Gastroesophageal sphincter (tissue), 4 donors: ENCODE measurements at regions not wholly inside any gene's neighbourhood (a gene's known extent, or its start where the extent isn't known, plus 50 kb on each side); places are given as distances from the start of the nearest gene placed in this dataset.

Source experiments
- ATAC-seq: fragments of 150-250 bp; one replicate; pipeline ENCODE4 v1.9.1; 2016; ENCODE audit warnings: mild to moderate bottlenecking, moderate library complexity
- H3K27ac ChIP-seq, 4 donors: fragments of 200-600 bp; sonication (generic) in 3 of 4; 1 replicate in 3 of 4; 2 replicates in 1 of 4; pipeline ENCODE4 v1.5.1; 2016 to 2019
- H3K27me3 ChIP-seq: fragments of 200-600 bp; sonication (generic); one replicate; pipeline ENCODE4 v1.5.1; 2019
- H3K36me3 ChIP-seq, 2 donors: fragments of 200-600 bp; sonication (generic); one replicate each; pipeline ENCODE4 v1.5.1; 2019; ENCODE audit warnings: control low read depth in 1 of 2
- H3K4me1 ChIP-seq, 3 donors: fragments of 200-600 bp; sonication (generic); 1 replicate in 2 of 3; 2 replicates in 1 of 3; pipeline ENCODE4 v1.5.1; 2016 to 2019; ENCODE audit warnings: control low read depth in 2 of 3
- H3K4me3 ChIP-seq, 2 donors: fragments of 200-600 bp; sonication (generic); one replicate each; pipeline ENCODE4 v1.5.1; 2019; ENCODE audit warnings: mild to moderate bottlenecking in 1 of 2, moderate library complexity in 1 of 2
- H3K9me3 ChIP-seq, 3 donors: fragments of 200-600 bp; sonication (generic); one replicate each; pipeline ENCODE4 v1.5.1; 2017 to 2019; ENCODE audit warnings: control low read depth in 2 of 3
- EP300 ChIP-seq: sonication (generic); formaldehyde crosslinking; IDR thresholded peaks from one replicate; pipeline ENCODE4 v1.6.1; 2017; ENCODE audit warnings: antibody characterized with exemption, mild to moderate bottlenecking
- POLR2A ChIP-seq, 2 donors: fragments of 450-650 bp; IDR thresholded peaks; one replicate each; pipeline ENCODE4 v1.6.1; 2017; ENCODE audit warnings: antibody characterized with exemption in 2 of 2, mild to moderate bottlenecking in 2 of 2, moderate library complexity in 1 of 2
- POLR2AphosphoS5 ChIP-seq: sonication (generic); formaldehyde crosslinking; IDR thresholded peaks from one replicate; pipeline ENCODE4 v1.6.1; 2017; ENCODE audit warnings: antibody characterized with exemption
- whole genome bisulfite sequencing, 2 donors: methylation state at CpG; one replicate each; pipeline ENCODE4 v1.1.5; 2018; ENCODE audit warnings: low coverage in 1 of 2; 5-methylcytosine and 5-hydroxymethylcytosine counted together
- TF ChIP-seq, protein P1 (sequence below), 4 experiments: fragments of 200-600 bp in 2 of 4; fragments of 450-650 bp in 2 of 4; sonication (generic) in 1 of 4; IDR thresholded peaks; one replicate each; pipeline ENCODE4 v1.5.1; 2017 to 2019; ENCODE audit warnings: antibody characterized with exemption in 4 of 4, mild to moderate bottlenecking in 2 of 4, moderate library complexity in 2 of 4

DNA sequence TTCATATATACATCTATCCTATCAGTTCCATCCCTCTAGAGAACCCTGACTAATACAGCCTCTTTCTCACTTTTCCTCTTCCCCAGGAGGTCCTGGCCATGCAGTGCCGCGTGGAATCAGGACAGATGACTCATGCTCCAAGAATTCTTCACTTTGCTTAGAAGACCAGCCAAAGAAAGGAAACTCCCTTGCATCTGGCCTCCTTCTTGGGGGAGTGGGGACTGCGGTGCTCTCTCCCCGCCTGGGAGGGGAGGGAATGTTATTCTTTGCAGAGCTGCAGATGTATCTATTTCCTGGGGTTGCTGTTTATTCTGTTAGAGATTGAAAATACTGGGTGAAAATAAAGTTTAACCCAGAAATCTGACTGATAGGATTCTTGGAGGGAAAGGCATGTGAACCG, 111.5 kb upstream of the SH3BP4 start:
- WGBS, 2 donors, result 13 to 22% methylated on average over 3 to 4 of the region's 5 CpGs
- Histone ChIP-seq H3K36me3 (no peaks in the 10 kb centered on the region), H3K4me1 (peaks cover 0 to 18% (median 3%) of the 10 kb centered on the region in 3 donors), H3K9me3 (no peaks in the 10 kb centered on the region), H3K27ac (no peak overlapping the region), H3K27me3 (no peaks in the 10 kb centered on the region), H3K4me3 (no peak overlapping the region)
- TF ChIP-seq, protein P1, sequence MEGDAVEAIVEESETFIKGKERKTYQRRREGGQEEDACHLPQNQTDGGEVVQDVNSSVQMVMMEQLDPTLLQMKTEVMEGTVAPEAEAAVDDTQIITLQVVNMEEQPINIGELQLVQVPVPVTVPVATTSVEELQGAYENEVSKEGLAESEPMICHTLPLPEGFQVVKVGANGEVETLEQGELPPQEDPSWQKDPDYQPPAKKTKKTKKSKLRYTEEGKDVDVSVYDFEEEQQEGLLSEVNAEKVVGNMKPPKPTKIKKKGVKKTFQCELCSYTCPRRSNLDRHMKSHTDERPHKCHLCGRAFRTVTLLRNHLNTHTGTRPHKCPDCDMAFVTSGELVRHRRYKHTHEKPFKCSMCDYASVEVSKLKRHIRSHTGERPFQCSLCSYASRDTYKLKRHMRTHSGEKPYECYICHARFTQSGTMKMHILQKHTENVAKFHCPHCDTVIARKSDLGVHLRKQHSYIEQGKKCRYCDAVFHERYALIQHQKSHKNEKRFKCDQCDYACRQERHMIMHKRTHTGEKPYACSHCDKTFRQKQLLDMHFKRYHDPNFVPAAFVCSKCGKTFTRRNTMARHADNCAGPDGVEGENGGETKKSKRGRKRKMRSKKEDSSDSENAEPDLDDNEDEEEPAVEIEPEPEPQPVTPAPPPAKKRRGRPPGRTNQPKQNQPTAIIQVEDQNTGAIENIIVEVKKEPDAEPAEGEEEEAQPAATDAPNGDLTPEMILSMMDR (IDR thresholded peaks at IDR 0.05), result no peak
- TF ChIP-seq POLR2A (IDR thresholded peaks at IDR 0.05) (no peak), EP300 (no peak), POLR2AphosphoS5 (peak; percentile 26)
- peak; percentile 87 for ATAC-seq

DNA sequence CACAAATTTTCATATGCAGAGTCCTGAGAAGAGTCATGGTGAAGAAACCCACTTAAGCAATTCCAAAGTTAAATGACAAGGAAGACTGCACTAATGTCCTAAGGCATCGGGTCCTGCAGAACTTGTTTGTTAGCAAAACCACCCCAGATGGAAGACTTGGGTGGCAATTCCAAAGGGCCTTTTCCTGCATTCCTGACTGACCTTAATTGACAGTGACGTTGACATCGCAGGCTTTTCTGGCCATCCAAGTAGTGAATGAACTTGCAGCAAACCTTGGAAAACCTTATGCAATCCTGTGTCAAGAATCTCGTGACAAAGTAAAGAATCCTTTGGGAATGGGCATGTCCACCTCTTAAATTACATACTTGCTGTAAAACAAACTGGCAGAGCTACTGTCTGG, 112.5 kb upstream of the SH3BP4 start:
- WGBS, 2 donors, result 66 to 100% methylated on average over 1 to 4 of the region's 4 CpGs
- no peaks in the 10 kb centered on the region for H3K9me3 ChIP-seq
- H3K36me3 ChIP-seq, result no peaks in the 10 kb centered on the region
- no peak for ATAC-seq
- H3K4me1 ChIP-seq, result peaks cover 0 to 18% (median 3%) of the 10 kb centered on the region in 3 donors
- H3K27ac ChIP-seq, result no peak overlapping the region
- no peak overlapping the region for H3K4me3 ChIP-seq
- no peak for TF ChIP-seq POLR2AphosphoS5
- TF ChIP-seq POLR2A (IDR thresholded peaks at IDR 0.05), result no peak
- no peak for TF ChIP-seq EP300
- TF ChIP-seq, protein P1 (IDR thresholded peaks at IDR 0.05), result no peak
- no peaks in the 10 kb centered on the region for H3K27me3 ChIP-seq

DNA sequence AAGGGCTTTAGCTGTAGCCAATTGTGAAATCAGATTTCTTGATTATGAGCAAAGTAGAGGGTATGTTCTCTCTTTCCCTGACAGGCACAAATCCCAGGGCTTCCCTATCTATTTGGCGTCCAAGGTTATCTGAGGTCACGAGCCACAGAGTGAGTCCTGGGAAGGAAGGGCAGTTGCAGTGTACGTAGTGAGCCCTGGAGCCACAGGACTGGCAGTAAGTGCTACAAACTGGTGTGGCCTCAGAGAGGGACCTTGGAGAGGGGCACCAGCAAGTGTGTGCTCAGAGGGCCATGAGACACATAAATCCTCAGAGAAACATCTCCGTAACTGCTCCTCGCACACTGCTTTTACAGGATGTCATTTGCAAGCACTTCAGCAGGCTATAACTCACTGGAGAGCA, 115.5 kb upstream of the SH3BP4 start:
- Histone ChIP-seq H3K4me1 (peaks cover 0 to 17% (median 3%) of the 10 kb centered on the region in 3 donors), H3K27ac (no peak overlapping the region), H3K36me3 (no peaks in the 10 kb centered on the region), H3K9me3 (no peaks in the 10 kb centered on the region), H3K4me3 (no peak overlapping the region), H3K27me3 (no peaks in the 10 kb centered on the region)
- TF ChIP-seq, protein P1 (IDR thresholded peaks at IDR 0.05), result no peak
- TF ChIP-seq POLR2AphosphoS5, result no peak
- no peak for TF ChIP-seq EP300
- TF ChIP-seq POLR2A (IDR thresholded peaks at IDR 0.05), result no peak
- WGBS, 2 donors, result 56 to 74% methylated on average over 3 to 5 of the region's 5 CpGs
- ATAC-seq, result no peak

DNA sequence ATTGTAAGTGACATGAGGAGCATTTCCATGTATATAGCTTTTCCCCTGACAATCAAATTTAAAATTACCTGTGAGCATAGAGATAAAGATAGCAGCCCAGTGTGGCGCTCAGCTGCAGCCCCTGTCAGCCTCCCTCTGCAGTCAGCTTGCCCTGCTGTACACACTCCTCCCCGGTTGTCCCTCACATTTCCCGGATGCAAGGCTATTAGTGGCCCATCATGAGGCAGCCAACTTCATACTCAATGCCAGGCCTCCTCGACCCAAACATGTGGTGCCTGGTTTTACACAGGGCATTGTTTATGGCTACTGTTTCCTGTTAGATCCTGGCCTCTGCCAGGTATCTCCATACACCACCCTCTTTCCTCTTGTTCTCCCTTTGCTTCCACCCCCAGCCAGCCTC, 116.1 kb upstream of the SH3BP4 start:
- no peak for ATAC-seq
- no peak overlapping the region for H3K4me3 ChIP-seq
- H3K4me1 ChIP-seq, result peaks cover 0 to 11% (median 3%) of the 10 kb centered on the region in 3 donors
- TF ChIP-seq, protein P1 (IDR thresholded peaks at IDR 0.05), result no peak
- TF ChIP-seq POLR2AphosphoS5 (no peak), EP300 (no peak), POLR2A (IDR thresholded peaks at IDR 0.05) (no peak)
- no peaks in the 10 kb centered on the region for H3K9me3 ChIP-seq
- no peaks in the 10 kb centered on the region for H3K27me3 ChIP-seq
- H3K27ac ChIP-seq, result no peak overlapping the region
- no peaks in the 10 kb centered on the region for H3K36me3 ChIP-seq
- 82 to 83% methylated on average over 3 to 4 of the region's 4 CpGs for WGBS, 2 donors

DNA sequence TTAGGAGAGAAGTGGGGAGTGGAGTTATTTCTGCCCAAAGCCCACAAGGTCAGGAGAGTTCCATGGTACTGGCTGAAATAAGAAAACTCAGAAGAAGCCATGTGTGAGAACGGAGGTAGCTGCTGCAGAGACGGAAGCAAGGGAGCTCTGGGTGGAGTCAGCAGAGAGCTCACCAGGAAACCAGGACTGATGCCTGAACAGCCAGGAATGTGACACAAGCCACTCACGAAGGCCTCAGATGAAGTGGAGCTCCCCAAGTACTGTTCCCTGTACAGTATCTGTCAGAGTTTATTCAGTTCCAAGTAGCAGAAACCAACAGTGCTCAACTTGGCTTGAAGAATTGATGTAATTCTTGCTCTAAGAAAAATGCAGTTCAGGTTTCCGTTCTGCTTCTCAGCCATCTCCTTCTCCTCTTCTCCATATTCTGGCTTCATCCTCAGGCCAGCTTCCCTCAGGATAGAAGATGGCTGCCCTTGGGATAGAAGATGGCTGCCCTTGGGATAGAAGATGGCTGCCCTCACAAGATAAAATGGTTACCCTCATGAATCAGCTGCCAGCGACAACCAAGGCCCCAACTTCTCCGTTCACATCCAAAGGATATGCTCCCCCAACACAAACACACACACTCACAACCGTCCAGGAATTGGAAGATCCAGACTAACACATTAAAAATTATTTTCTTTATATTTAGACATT, 117.4 kb upstream of the SH3BP4 start:
- no peak overlapping the region for H3K4me3 ChIP-seq
- WGBS, 2 donors, result 89 to 93% methylated on average over 7 of the region's 7 CpGs
- H3K36me3 ChIP-seq, result no peaks in the 10 kb centered on the region
- TF ChIP-seq POLR2AphosphoS5, result no peak
- TF ChIP-seq POLR2A (IDR thresholded peaks at IDR 0.05), result no peak
- TF ChIP-seq EP300, result no peak
- TF ChIP-seq, protein P1 (IDR thresholded peaks at IDR 0.05), result no peak
- no peaks in the 10 kb centered on the region for H3K9me3 ChIP-seq
- no peaks in the 10 kb centered on the region for H3K4me1 ChIP-seq
- H3K27me3 ChIP-seq, result no peaks in the 10 kb centered on the region
- no peak overlapping the region for H3K27ac ChIP-seq
- ATAC-seq, result no peak
